Kidney capillary endothelial cell (primary cell): ENCODE measurements at regions not wholly inside any gene's neighbourhood (a gene's known extent, or its start where the extent isn't known, plus 50 kb on each side); places are given as distances from the start of the nearest gene placed in this dataset.
"Not testable (repeated sequence)": the region's sequence is repeated elsewhere in the genome, so short reads cannot be mapped to it uniquely, and the experiment has no call there.

Experiments used
- DNase-seq: peaks from one replicate; pipeline ENCODE4 v3.0.0-alpha.2; 2018; ENCODE audit warnings: low spot score

DNA sequence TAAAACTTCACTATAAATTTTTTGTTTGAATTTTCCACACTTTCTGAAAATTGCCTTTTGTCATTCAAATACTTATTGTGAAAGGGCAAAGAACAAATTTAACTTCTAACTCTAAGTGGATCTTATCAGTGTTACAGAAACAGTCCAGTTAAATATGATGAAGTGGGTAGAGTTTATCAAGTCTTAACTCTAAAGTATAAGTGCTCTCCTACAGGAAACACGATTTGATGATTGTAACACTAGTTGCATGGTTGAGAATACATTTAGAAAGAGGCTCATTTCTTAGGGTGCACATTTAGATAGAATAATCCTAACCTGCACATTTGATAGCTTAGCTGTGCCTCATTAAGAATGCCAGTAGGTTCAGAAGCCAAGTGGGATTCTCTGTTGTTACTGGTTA is 838.3 kb upstream of the ATXN7L3B start:
- no peak for DNase-seq

DNA sequence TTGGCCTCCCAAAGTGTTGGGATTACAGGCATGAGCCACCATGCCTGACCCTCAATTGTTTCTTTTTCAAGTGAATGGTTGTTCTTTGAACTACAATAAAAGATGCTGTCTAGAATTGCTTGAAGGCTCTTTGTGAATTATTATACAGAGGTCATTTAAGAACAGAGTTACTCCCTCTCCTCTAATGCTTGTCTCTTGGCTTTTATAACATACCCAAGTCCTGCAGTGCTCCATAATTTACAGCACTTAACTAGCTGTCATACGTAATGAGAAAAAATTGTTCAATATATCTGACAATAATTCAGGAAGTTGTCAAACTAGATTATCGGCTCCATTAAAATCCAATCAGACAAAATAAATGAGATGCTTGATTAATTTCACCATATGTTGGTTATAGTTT is 823.0 kb upstream of the ATXN7L3B start:
- DNase-seq = no peak

DNA sequence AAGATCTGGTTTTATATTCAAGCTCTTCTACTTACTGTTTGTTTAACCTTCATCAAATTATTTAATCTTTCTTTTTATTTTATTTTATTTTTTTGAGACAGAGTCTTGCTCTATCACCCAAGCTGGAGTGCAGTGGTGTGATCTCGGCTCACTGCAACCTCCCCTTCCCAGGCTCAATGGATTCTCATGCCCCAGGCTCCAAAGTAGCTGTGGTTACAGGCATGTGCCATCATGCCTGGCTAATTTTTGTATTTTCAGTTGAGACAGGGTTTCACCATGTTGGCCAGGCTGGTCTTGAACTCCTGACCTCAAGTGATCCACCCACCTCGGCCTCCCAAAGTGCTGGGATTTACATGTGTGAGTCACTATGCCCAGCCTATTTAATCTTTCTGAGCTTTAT is 821.5 kb upstream of the ATXN7L3B start:
- DNase-seq = not testable (repeated sequence)

DNA sequence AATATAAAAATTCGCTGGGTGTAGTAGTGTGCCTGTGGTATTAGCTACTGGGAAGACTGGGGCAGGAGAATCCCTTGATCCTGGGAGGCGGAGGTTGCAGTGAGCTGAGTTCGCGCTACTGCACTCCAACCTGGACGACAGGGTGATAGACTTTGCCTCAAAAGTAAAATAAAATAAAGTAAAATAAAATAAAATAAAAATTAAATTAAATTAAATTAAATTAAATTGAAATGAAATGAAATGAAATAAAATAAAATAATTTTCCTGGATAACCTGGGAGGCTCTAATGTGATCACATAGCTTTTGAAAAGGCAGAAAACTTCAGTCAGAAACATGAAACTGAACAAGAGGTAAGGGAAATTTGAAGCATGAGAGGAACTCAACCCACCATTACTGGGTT is 818.4 kb upstream of the ATXN7L3B start:
- no peak for DNase-seq

DNA sequence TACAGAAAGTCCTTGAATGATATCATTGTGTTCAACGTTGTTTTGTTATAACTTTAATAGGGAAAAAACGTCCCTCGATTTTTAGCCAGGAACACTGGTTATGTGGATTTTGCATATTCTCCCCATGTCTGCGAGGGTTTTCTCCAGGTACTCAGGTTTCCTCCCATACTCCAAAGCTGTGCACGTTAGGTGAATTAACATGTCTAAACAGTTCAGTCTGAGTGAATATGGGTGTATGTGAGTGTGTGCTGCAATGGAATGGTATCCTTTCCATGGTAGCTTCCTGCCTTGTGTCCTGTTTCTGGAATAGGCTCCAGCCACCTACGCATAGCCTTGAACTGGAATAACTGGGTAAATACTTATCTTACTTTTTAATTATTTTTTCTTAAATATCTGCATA is 810.8 kb upstream of the ATXN7L3B start:
- no peak for DNase-seq

DNA sequence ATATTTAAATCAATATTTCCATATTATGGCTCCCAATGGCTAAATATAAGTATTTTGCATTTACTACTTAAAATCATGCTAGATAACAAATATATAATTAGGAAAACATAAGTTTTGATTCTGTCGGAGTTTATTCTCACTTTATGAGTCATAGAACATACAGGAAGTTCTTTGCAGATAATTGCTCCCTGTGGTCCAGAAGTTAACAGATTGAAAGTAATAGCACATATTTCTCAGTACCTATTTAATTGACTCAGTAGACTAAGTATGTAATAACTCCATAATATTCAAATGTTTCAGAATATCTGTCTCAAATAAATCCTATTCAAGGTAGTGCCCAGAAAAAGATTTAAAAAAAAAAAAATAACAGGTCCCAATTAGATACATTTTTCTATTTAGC is 806.0 kb upstream of the ATXN7L3B start:
- no peak for DNase-seq

DNA sequence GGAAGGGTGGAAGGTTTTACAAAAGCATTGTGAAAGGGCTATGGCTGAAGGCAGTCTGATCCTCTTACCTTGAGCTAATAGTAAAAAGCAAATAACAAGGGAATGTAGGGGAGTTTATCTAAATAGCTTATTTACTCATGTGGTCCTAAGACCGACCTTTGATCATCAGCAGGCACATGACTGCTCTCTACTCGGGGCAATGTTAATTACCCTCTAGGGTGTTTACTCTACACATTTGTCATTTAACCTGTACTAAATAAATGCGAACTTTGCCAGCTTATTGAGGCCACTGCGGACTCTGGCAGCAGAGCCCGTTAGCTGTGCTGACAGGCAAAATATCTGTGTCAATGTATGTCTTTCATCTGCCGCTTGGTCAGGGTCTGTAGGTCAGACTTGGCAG is 768.3 kb upstream of the ATXN7L3B start:
- no peak for DNase-seq

DNA sequence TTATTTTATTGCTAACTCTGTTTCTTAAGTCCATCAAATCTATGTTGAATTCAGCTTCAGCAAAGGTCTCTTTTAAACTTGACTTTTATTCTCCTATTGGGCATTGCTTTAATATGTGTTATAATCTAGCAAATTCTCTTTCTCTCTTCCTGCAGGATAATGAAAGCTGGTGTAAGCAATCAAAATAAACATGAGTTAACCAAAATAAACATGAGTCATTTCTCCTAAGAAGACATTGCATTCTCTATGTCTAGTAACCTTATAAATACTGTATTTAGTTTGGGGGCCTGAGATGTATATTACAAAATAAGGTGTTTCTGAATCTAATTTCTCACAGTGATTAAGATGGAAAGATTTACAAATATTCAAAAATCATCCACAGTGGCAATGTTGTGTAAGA is 739.1 kb upstream of the ATXN7L3B start:
- DNase-seq = no peak

DNA sequence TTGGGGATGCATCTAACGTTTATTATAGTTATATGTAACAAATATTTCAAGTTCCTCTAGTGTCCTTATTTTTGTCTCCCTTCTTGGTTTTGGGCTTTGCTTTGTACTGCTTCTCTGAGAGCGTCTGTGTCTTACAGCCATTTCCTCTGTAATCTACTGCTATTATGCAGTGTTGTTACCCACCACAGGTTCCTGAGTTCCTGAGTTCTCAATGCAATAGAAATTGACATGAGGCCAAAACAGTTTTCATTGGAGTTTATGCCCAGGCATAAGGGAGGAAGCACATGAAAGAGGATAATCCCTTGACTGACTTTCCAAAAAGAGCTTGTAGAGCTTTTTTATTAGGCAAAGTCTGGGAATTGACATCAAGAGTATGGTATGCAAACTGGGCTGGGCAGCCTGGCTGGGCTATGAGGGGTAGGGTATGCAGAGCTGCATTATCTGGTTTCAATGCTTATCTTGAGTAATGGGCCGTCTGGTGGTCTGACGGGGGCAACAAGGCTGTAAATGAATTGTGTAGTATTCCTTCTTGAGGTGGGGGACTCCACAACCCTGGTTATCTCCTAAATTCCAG is 722.5 kb upstream of the ATXN7L3B start:
- DNase-seq = no peak

DNA sequence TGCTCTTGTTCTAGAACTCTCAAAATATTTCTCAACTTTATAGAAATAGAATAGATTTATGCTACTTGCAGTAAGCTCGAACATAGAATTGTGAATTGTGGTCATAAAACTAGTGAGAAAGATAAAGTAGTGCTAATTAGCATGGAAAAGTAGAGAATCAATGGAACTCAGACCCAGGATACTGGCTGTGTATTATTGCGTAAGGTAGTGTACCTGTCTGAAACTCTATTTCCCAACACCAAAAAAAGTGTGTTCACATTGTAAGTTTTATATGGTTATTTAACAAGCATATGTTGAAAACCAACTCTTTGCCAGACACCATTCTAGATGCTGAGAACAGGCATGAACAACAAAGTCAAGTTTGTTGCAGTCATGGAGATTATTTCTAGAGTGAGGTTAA is 720.5 kb upstream of the ATXN7L3B start:
- DNase-seq = no peak

DNA sequence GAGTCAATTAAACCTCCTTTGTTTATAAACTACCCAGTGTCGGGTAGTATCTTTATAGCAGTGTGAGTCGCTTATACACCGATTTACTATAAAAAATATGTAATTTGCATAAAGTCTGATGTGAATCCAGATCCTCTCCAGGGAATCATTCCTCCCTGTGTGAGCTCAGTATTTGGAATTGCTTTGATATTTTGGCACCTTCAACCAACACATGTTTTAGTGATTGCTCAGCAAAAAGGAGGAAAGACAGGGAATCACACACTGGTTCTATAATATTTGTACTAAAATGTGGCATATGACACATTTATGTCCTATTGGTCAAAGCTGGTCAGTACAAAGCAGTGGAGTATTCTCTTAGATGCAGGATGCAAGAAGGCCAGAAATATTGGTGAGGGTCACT is 703.9 kb upstream of the ATXN7L3B start:
- DNase-seq = no peak

DNA sequence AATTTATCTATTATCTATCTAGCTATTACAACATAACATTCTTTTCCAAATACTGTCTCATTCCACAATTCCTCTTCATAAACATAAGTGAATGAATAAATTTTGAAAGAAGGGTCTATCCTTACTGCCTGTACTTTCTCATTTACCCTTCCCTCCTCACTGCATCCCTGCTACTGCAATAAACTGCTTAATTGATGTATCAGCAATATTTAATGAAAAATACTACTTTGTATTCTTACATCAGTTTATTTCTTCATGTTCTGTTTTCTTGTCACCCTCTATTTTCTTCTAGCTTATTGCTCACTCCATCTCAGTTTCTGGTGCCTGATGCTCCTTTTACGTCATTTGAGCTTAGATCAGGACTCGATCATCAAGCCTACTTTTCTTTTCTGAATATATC is 695.7 kb upstream of the ATXN7L3B start:
- no peak for DNase-seq

DNA sequence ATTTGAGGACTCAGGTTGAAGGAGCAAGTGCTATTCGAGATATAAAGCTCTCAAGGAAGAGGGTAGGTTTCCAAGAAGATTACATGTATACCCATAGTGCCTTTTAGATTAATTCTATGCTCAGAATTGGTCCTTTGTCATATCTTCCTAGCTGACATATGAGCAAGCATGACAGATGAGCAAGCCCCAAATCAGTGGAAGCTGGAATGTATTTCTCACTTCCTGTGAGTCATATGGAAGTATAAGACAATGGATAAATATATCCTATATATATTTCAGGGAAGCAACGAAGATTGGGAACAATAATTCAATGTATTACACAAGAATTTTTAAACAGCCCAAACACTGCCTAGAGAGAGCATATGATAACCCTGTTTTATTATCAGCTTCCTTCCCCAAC is 674.1 kb upstream of the ATXN7L3B start:
- peak; percentile 90 for DNase-seq

DNA sequence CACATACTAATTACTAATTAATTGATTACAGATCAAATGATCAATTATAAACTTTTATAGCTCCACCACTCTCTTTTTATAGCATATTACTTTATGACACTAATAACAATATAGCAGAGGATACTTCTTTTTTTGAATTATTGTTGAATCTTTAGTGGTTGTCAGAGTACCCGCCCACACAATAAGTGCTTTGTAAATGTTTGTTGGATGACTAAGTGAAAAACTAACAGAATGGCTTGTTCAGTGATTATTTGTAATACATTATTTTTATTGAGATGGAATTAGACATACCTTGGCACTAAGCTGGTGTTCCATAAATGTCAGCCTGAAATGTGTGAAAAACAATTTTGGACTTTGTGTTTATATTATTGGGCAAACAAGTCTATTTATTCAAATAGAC is 670.5 kb upstream of the ATXN7L3B start:
- no peak for DNase-seq

DNA sequence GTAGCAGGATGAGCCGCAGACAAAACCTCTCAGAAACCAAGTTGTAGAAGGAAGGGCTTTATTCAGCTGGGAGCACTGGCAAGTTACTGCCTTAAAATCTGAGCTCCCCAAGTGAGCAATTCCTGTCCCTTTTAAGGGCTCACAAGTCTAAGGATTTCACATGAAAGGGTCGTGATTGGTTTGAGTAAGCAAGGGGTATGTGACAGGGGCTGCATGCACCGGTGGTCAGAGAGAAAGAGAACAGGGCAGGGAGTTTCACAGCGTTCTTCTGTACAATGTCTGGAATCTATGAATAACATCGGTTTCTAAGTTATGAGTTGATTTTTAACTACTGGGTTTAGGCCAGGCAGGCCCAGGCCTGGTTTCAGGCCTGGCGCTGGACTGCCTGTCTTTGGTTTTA is 660.3 kb upstream of the ATXN7L3B start:
- not testable (repeated sequence) for DNase-seq

DNA sequence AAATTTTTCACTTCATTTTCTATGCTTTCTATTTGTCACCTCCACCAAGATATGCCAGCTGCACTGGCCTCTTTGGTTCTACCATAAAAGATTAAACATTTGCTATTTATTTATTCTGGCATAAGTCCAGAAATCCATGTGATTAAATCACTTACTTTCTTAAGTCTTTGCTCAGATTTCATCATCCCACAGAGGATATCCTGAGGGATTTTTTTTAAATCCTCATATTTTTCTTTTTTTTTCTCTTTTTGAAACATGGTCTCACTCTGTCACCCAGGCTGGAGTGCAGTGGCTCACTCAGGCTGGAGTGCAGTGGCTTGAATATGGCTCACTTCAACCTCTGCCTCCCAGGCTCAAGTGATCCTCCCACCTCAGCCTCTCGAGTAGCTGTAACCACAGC is 645.4 kb upstream of the ATXN7L3B start:
- DNase-seq = no peak

DNA sequence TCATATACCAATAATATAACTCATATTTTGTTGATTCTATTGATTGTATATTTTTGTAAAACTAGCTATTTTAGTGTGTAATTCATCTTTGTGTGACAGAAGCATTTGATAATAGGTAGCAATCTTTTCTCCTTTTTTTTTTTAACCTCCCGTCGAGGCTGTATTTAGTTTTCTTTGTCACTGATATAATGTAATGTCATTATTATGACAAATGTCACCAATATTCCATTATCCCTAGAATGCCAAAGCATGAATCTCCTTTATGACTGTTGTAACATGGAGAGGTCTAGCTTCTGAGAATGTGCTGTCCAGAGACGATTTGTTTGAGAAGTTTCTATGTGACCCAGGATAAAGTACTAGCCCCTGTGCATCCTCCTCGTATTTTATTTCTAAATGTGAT is 639.0 kb upstream of the ATXN7L3B start:
- no peak for DNase-seq

DNA sequence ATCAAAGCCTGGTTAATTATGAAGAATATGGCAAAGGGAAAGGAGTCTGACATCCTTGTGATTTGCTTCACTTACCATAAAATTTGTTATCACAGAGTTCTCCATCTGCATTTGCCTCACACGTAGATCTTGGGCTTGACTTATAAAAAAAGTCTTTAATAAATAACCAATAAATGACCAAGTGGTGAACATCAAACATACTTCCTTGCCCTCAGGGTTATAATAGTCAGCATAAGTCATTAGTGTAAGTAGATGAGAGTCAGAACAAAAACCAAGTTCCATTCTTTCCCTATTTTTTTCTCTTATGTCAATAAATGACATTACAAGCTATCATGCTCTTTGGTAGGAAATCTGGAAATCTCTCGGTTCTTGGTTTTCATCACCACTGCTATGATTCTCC is 635.4 kb upstream of the ATXN7L3B start:
- no peak for DNase-seq

DNA sequence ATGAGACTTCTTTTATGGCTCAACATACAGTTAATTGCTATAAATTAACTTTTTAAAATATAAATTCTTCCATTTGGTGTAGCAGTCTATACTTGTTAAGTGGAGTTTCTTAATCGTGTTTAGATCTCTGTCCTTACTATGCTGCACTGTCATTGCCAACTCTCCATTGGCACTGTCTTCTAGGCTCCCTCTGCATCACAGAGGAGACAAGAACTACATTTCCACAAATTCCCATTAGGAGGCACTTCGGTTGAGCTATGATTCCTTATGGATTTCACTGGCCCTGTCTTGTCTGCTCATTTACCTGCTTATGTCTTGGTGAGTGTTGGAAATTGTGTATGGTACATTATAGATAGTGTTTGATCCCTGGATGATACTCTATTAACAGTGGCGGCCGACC is 630.9 kb upstream of the ATXN7L3B start:
- no peak for DNase-seq

DNA sequence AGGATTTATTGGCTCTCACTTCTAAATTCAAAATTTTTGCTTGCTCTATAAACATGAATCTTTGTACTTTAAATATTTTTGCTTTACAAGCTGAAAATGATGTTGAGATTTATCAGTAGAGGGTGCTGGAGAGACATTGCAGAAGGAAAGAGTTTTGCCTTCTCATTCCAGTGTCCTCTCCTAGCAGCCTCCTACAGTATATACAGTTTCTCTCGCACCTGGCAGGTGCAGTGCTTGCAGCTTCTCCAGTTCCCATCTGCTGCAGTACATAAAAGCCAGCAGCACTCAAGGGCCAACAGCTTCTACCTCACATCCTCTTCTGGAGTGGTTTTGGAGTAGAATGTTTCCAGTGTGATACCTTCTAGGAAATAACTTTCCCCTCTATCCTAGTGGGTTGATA is 601.8 kb upstream of the ATXN7L3B start:
- no peak for DNase-seq

DNA sequence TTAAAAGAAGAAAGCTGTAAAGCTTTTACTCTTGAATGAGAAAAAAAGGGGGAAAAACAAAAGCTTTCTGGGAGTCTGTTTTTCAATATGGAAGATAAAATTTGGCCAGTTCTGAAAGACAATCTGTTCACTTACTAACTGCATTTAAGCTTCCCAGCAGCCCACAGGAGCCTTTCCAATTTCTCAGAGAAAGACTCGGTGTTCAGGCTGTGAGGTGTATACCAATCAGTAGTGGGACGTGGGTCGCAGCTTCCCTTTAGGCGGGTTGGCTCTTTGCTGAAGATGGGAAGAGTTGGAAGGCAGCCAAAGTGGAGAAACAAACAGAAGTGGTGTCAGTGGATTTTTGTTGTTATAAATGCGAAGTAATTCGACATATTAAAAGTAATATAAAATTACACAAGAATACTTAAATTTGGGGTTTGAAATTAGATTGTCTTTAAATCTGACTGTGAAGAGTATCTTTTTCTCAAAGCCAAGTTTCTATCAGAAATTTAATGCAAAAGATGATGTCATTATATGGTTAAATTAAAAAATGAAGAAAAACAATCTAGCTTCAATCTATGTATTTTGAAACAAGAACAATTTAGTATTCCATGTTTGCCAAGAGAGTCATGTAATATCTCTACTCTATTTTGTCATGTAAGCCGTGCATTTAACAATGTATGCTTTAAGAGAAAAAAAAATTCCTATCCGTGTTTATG is 590.2 kb upstream of the ATXN7L3B start:
- no peak for DNase-seq

DNA sequence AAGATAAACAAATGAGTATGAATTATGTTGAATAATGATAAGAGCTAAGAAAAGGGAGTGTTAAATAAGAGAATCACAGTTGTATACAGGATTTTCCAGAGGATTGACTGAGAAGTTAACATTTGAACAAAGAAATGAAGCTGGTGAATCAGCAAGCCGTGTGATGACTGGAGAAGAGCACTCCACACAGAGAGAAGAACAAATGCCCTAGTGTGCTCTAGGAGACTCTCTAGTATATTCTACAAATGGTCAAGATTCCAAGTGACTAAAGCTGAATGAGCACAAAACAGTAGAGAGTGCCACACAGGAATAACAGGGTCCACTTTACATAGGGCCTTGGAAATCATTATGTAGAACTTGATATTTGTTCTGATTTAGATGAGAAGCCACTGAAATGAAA is 587.1 kb upstream of the ATXN7L3B start:
- no peak for DNase-seq

DNA sequence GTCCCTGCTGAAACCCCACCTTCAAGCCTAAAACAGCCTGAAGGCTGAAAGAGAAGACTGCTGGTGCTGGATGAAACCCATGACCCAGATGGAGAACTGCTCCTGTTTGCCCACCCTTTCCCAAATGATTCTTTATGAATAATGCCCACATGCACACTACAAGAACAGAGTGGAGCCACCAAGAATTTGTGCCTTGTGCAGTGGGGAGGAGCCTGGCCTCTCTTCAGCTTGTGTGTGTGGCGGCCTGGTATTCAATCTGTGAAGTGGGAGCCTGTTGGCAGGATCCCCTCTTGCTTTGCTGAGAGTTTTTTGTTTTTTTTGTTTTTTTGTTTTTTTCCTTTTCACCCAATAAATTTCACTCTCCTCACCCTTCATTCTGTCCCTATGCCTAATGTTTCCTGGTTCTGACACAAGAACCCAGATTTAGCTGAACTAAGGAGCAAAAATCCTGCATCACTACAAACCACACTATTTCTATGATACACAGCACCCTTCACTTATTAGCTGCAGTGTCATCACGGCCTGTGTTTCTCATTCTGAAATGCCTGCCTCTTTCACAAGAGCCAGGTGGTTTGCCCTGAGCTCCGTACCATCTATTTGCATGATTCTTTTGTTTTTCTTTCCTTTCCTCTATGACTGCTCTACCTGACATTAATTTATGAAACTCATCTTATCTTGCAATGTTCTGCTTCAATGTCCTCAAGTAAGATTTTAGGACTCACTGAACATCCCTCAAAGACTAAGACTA is 585.5 kb upstream of the ATXN7L3B start:
- no peak for DNase-seq

DNA sequence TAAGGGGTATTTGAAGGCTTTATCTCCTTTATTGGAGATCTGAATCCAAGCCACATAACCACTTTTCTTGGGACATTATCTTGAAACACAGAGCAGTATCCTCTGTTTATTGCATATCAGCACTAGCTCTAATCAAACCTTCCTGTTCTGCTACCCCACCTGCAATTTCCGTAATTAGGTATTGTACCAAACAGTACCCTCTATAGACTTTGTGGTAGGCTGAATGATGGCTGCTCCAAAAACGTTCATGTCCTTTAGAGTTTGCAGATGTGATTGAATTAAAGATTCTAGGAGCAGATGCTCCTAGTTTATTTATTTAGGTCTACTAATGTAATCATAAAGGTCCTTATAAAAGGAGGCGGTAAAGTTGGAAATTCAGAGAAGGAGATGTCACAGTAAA is 573.0 kb upstream of the ATXN7L3B start:
- no peak for DNase-seq
